Mesodermal cell (in vitro differentiated cells): ENCODE measurements at regions not wholly inside any gene's neighbourhood (a gene's known extent, or its start where the extent isn't known, plus 50 kb on each side); places are given as distances from the start of the nearest gene placed in this dataset.

Experiments used
- H3K27ac ChIP-seq: 2 replicates; pipeline ENCODE4 v1.7.0; 2013; ENCODE audit warnings: mild to moderate bottlenecking, low read depth, low read length, moderate library complexity; ENCODE audit not compliant: severe bottlenecking
- H3K36me3 ChIP-seq: 2 replicates; pipeline ENCODE4 v1.7.1; 2013; ENCODE audit warnings: mild to moderate bottlenecking, low read length, moderate library complexity; ENCODE audit not compliant: control insufficient read depth, insufficient read depth
- H3K4me1 ChIP-seq: one replicate; pipeline ENCODE4 v1.7.1; 2013; ENCODE audit warnings: mild to moderate bottlenecking, low read length; ENCODE audit not compliant: insufficient read depth, control insufficient read depth, poor library complexity, severe bottlenecking
- H3K4me3 ChIP-seq: 2 replicates; pipeline ENCODE4 v1.7.0; 2013; ENCODE audit warnings: low read length, control low read depth, mild to moderate bottlenecking; ENCODE audit not compliant: insufficient read depth, poor library complexity, severe bottlenecking; ENCODE audit errors: extremely low read depth
- H3K9me3 ChIP-seq: 2 replicates; pipeline ENCODE4 v1.7.1; 2013; ENCODE audit warnings: mild to moderate bottlenecking, low read length, moderate library complexity; ENCODE audit not compliant: control insufficient read depth
- WGBS, 2 experiments: methylation state at CpG; one replicate each; pipeline ENCODE4 v1.1.5; 2013; ENCODE audit warnings: missing lambda C conversion rate in 2 of 2; ENCODE audit not compliant: insufficient coverage in 2 of 2; 5-methylcytosine and 5-hydroxymethylcytosine counted together

DNA sequence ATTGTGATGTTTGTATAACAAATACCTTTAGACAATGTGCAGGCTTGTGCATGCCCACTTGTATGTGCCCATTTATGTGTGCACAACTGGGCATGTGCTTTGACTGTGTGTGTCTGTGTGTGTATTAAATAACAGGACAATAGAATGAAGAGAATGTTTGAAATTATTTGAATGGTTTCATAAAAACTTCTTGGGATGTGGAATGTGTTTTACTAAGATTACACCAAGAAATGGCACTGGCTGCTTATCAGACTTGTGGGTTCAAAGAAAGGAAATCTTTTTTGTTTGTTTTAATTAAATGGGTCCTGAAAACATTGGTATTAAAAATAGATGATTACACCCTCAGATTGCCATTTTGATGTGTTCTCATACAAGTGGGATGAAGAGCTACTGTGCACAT is 191.6 kb upstream of the CCN2 start:
- Histone ChIP-seq H3K4me1 (no peaks in the 10 kb centered on the region), H3K27ac (no peak overlapping the region), H3K9me3 (no peaks in the 10 kb centered on the region), H3K36me3 (no peaks in the 10 kb centered on the region), H3K4me3 (no peak overlapping the region)

DNA sequence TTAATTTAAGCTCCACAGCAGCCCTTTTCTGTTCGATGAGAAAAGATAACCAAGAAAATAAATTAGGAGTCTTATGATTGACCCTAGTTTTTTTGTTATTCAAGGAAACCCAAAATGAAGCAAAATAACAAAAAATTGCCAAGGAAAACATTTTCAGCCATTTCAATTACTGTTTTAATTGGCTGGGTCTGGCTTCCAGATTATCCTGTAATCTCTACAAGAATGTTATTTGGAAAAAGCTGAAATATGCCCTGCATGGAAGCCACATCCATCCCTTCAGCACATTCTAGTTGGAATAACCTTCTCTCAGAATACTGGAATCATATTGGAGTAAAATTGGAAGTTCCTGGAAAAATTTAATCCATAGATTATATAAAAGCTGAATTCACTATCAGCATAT is 191.1 kb upstream of the CCN2 start:
- H3K27ac ChIP-seq: no peak overlapping the region
- H3K36me3 ChIP-seq: no peaks in the 10 kb centered on the region
- H3K4me3 ChIP-seq: no peak overlapping the region
- H3K9me3 ChIP-seq: no peaks in the 10 kb centered on the region
- no CpG with 5 or more reads among the region's 1 CpG for WGBS, 2 experiments
- H3K4me1 ChIP-seq: no peaks in the 10 kb centered on the region

DNA sequence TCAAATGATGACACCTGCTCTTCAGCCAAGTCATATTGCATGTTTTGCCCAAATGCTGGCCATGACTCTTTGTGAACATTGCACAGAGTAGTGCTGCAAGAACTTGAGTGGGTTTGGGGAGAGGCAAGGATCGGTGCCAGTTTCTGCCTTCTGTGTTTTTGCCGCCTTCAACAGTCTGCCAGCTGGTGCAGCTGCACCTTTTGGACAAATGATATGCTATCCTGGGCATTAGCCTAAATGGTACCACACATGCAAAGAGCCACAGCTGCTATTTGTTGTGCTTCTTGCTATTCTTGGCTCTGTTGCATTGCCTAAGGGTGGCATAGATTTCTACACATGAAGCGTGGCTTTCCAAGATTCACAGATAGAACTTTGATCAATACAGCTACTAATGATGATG is 189.0 kb upstream of the CCN2 start:
- Histone ChIP-seq H3K4me1 (no peaks in the 10 kb centered on the region), H3K4me3 (no peak overlapping the region), H3K36me3 (no peaks in the 10 kb centered on the region), H3K9me3 (no peaks in the 10 kb centered on the region), H3K27ac (no peak overlapping the region)
- 89 to 97% methylated on average over 2 to 3 of the region's 3 CpGs for WGBS, 2 experiments

DNA sequence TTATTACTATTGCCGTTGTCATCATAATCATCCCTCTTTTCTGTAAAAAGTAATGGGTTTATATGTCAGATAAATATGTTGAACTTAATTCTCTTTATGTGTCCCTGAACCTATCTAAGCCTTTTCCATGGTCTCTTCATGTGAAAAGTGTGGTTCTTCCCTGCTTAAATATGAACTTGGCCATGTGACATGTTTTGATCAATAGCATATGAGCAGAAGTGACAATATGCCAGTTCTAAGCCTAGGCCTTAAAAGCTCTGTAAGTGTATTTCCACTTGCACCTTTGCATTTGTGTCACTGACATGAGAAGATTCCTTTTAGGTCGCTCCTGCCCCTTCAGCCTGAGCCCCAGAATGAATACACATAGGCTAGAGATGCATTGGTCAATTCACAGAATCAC is 188.4 kb upstream of the CCN2 start:
- no CpG with 5 or more reads among the region's 2 CpGs for WGBS, 2 experiments
- H3K4me1 ChIP-seq: no peaks in the 10 kb centered on the region
- no peak overlapping the region for H3K27ac ChIP-seq
- no peak overlapping the region for H3K4me3 ChIP-seq
- no peaks in the 10 kb centered on the region for H3K9me3 ChIP-seq
- no peaks in the 10 kb centered on the region for H3K36me3 ChIP-seq

DNA sequence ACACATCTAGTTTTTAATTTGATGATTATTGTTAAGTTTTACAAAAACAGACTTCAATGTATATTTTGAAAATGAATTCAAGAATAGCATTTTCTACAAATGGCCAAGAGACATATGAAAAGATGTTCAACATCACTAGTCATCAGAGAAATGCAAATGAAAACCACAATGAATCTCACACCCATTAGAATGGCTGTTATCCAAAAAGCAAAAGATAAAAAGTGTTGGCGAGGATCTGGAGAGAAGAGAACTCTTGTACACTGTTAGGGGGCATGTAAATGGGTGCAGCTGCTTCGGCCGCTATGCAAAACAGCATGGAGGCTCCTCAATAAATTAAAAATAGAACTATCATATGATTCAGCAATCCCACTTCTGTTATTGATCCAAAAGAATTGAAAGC is 185.8 kb upstream of the CCN2 start:
- H3K9me3 ChIP-seq: no peaks in the 10 kb centered on the region
- peaks cover 17% of the 10 kb centered on the region for H3K4me1 ChIP-seq
- no peak overlapping the region for H3K27ac ChIP-seq
- no peaks in the 10 kb centered on the region for H3K36me3 ChIP-seq
- no CpG with 5 or more reads among the region's 3 CpGs for WGBS, 2 experiments
- no peak overlapping the region for H3K4me3 ChIP-seq

DNA sequence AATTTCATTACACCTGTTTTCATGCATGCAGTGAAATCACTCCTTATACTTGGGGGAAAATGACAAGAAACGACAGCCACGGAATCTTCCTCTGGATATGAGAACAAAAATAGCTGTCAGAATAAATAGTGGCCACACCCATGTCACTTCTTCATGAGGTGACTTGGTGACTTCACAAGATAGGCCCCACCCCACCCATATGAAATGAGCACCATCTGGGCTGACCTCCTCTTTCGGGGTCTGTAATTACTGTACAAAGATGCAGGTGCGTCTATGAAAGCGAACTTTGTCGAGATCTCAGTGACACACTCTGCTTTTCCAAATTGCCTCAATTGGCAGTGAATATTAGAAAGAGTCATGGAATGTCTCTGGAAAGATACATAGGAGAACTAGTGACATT is 184.2 kb upstream of the CCN2 start:
- no peak overlapping the region for H3K27ac ChIP-seq
- H3K36me3 ChIP-seq: no peaks in the 10 kb centered on the region
- WGBS, 2 experiments: 78 to 86% methylated on average over 4 of the region's 6 CpGs
- H3K4me3 ChIP-seq: no peak overlapping the region
- H3K9me3 ChIP-seq: no peaks in the 10 kb centered on the region
- peaks cover 23% of the 10 kb centered on the region for H3K4me1 ChIP-seq

DNA sequence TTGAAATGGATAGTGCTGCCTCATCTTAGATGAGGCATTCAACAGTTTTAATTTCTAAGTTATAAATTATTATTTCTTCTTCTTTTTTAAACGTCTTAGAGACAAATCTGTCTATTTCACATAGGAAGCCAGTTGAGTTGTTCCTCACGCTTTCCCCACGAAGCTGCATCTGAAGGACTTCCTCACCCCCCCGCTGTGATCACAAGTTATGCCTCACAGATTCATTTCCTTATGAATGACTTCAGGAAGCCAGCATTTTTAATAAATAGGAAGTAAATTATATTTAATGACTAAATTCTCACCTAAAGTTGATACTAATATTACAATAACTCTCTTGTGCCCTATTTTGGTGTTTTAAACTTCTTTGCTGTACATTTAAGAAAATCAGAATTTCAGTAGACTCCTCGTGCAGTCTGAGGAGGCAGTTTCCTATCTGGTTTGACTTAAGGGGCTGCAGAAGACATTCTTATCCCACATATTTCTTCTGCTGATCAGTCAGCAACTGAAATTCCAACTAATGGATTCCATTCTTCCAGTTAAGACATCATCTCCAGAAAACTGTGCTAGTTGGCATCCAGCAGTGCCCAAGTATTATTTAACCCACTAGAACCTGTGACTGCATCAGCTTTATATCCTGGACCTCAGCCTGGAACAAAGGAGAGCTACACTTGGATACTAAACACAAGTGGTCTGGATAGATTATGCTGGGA is 182.7 kb upstream of the CCN2 start:
- 63 to 84% methylated on average over 2 to 3 of the region's 5 CpGs for WGBS, 2 experiments
- H3K27ac ChIP-seq: no peak overlapping the region
- no peak overlapping the region for H3K4me3 ChIP-seq
- peaks cover 23% of the 10 kb centered on the region for H3K4me1 ChIP-seq
- H3K36me3 ChIP-seq: no peaks in the 10 kb centered on the region
- H3K9me3 ChIP-seq: peaks cover 3% of the 10 kb centered on the region

DNA sequence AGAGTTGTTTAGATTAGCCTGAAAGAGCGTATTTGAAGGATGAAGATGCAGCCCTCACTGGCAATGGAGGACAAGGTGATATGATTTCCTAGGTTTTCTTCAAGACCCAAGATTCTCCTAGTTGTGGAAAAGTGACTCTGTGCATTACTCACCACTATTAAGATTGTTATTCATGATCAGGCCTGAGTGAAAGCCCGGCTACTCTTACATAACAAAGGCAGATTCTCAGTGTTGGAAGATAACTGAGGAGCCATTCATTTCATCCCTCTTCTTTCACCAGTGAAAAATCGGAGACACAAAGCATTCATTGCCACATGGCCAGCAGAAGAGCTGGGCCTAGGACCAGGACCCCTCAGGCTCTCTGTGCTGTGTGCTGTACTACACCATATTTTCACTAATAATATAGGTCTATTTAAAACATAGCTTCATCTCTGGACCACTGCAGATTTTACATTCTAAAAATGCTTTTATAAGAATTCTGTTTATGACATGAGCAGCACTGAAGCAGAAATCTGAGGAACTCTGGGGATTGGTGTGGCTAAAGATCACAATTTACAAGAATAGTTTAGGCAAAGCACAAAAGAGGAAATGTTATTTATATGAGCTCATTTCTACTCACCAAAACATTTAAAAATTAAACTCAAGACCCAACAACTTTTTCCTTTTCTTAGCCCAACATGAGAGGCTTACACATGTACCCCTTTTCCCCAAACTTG is 181.9 kb upstream of the CCN2 start:
- peaks cover 23% of the 10 kb centered on the region for H3K4me1 ChIP-seq
- H3K4me3 ChIP-seq: no peak overlapping the region
- WGBS, 2 experiments: 40 to 86% methylated on average over 1 to 2 of the region's 3 CpGs
- peak overlapping the region; percentile 95 for H3K27ac ChIP-seq
- peaks cover 3% of the 10 kb centered on the region for H3K9me3 ChIP-seq
- no peaks in the 10 kb centered on the region for H3K36me3 ChIP-seq

DNA sequence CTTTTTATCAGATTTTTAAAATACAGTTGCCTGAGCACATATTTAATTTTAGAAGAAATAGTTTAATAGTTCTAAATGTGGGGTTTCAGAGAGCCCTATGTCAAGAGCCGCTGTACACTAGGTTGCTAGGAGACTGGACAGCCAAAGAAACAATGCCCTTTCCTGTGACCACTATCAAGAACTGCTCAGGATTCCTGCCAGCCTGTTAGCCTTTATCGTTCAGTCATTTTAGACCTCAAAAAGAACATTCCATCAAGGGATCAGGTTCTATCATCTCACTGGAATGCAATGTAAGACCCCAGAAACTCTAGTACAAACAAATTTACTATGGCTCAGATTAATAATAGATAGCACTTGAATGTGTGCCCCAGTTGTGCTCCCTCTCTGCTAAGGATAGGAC is 181.2 kb upstream of the CCN2 start:
- Histone ChIP-seq H3K4me3 (no peak overlapping the region), H3K4me1 (peaks cover 23% of the 10 kb centered on the region), H3K9me3 (peaks cover 3% of the 10 kb centered on the region), H3K36me3 (no peaks in the 10 kb centered on the region), H3K27ac (peak overlapping the region; percentile 95)
- WGBS, 2 experiments: 69 to 90% methylated on average over 2 of the region's 2 CpGs

DNA sequence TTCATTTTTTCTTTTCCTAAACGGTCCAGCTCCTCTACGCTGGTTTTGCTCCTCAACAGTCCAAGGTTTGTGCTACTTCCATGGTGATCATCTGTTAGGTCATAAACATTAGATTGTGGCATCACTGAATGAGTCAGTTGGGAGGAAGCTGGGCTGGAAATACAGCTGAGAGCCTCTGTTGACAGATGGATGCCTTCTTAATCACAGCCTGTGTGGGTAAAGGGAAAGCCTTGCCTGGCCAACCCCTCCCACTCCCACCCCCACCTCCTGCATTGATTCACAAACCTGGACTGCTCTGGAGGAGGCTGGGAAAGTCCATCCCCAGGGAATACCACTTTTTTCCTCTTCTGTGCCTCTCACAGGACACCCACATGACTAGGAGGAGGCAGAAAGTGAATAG is 180.6 kb upstream of the CCN2 start:
- Histone ChIP-seq H3K9me3 (peaks cover 3% of the 10 kb centered on the region), H3K4me3 (no peak overlapping the region), H3K36me3 (no peaks in the 10 kb centered on the region), H3K27ac (peak overlapping the region; percentile 95), H3K4me1 (peaks cover 23% of the 10 kb centered on the region)
- WGBS, 2 experiments: 86 to 100% methylated on average over 2 of the region's 2 CpGs

DNA sequence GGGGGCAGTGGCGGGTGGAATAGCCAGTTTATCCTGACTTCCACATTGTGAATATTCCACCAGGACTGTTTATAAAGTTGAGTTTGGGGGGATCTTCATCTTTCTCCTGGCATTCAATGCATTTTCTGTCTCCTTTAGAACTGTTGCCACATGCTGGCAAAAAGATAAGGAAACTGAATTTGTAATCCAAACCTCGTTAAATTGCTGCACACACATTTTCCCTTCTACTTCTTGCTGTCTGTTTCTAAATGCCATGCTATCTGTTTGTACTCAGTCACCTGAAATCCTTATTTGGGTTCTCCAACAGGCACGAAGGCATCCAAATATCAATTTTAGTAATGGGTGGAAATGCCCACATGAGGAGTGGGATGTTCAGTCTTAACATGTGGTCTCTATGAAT is 180.2 kb upstream of the CCN2 start:
- Histone ChIP-seq H3K9me3 (peaks cover 3% of the 10 kb centered on the region), H3K36me3 (no peaks in the 10 kb centered on the region), H3K4me3 (no peak overlapping the region), H3K27ac (peak overlapping the region; percentile 95), H3K4me1 (peaks cover 23% of the 10 kb centered on the region)
- WGBS, 2 experiments: 78% methylated on average over 2 of the region's 3 CpGs; no CpG with 5 or more reads in 1 of the 2 experiments
